DOHH2 (cell line): ENCODE measurements at regions not wholly inside any gene's neighbourhood (a gene's known extent, or its start where the extent isn't known, plus 50 kb on each side); places are given as distances from the start of the nearest gene placed in this dataset.

Experiments used
- EZH2phosphoT487 ChIP-seq: fragments of 200-600 bp; sonication (generic); IDR thresholded peaks from 2 replicates; pipeline ENCODE4 v1.6.1; 2017; ENCODE audit warnings: borderline replicate concordance, mild to moderate bottlenecking, antibody characterized with exemption, low read length, moderate library complexity, mixed read lengths
- TF ChIP-seq, protein P1 (sequence below): fragments of 200-600 bp; sonication (generic); IDR thresholded peaks from one replicate; pipeline ENCODE4 v1.5.1; 2014; ENCODE audit warnings: antibody characterized with exemption, mild to moderate bottlenecking, low read depth, low read length; ENCODE audit not compliant: poor library complexity, severe bottlenecking

DNA sequence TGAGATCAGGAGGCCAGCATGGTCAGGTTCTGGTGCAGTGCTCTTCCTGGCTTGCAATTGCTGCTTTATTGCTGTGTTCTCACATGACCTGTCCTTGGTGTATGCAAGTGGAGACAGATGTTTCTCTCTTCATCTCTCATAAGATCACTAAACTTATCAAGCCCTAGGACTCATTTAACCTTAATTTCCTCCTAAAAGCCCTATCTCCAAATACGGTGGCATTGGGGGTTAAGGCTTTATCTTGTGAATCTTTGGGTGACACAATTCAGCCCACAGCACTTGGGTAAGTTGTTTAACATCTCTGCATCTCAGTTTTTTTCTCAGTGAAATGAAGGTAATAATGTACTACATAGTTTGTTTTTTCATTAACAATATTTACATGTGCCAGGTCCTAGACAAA, 152.4 kb downstream of the RWDD3 start:
- TF ChIP-seq, protein P1, sequence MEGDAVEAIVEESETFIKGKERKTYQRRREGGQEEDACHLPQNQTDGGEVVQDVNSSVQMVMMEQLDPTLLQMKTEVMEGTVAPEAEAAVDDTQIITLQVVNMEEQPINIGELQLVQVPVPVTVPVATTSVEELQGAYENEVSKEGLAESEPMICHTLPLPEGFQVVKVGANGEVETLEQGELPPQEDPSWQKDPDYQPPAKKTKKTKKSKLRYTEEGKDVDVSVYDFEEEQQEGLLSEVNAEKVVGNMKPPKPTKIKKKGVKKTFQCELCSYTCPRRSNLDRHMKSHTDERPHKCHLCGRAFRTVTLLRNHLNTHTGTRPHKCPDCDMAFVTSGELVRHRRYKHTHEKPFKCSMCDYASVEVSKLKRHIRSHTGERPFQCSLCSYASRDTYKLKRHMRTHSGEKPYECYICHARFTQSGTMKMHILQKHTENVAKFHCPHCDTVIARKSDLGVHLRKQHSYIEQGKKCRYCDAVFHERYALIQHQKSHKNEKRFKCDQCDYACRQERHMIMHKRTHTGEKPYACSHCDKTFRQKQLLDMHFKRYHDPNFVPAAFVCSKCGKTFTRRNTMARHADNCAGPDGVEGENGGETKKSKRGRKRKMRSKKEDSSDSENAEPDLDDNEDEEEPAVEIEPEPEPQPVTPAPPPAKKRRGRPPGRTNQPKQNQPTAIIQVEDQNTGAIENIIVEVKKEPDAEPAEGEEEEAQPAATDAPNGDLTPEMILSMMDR: no peak
- TF ChIP-seq EZH2phosphoT487: no peak
